HepG2 (cell line): ENCODE measurements at regions not wholly inside any gene's neighbourhood (a gene's known extent, or its start where the extent isn't known, plus 50 kb on each side); places are given as distances from the start of the nearest gene placed in this dataset.
A peak's percentile ranks its signal among the peaks of the same experiment; 100 is the strongest.

Experiments
- EP300 ChIP-seq, 3 experiments: sonication (generic) in 1 of 3; formaldehyde crosslinking in 1 of 3; IDR thresholded peaks; 2 replicates each; pipeline versions ENCODE4 v1.5.1 to v1.6.1; 2011 to 2020; ENCODE audit warnings: low read depth in 2 of 3, low read length in 2 of 3, borderline replicate concordance in 1 of 3, improper control_type of control experiment in 1 of 3, mild to moderate bottlenecking in 1 of 3, missing genetic modification reagents in 1 of 3, moderate library complexity in 1 of 3
- IKZF5 ChIP-seq: IDR thresholded peaks from 2 replicates; pipeline ENCODE4 v1.6.1; 2018; ENCODE audit warnings: missing genetic modification reagents, mild to moderate bottlenecking, missing compliant biosample characterization
- MED8 ChIP-seq: sonication (generic); formaldehyde crosslinking; IDR thresholded peaks from 2 replicates; pipeline ENCODE4 v1.8.1; 2023; ENCODE audit warnings: mild to moderate bottlenecking, missing genetic modification reagents; ENCODE audit not compliant: insufficient replicate concordance
- NFRKB ChIP-seq: fragments of 450-650 bp; IDR thresholded peaks from 2 replicates; pipeline ENCODE4 v1.6.1; 2017
- NKX3-1 ChIP-seq: sonication (generic); formaldehyde crosslinking; IDR thresholded peaks from 2 replicates; pipeline ENCODE4 v1.5.0; 2020; ENCODE audit warnings: missing genetic modification reagents
- PAXIP1 ChIP-seq: sonication (generic); formaldehyde crosslinking; conservative IDR thresholded peaks from 2 replicates; pipeline ENCODE4 v1.4.0; 2020; ENCODE audit warnings: mild to moderate bottlenecking, missing genetic modification reagents, moderate library complexity
- PREB ChIP-seq: sonication (generic); formaldehyde crosslinking; IDR thresholded peaks from 2 replicates; pipeline ENCODE4 v1.4.0; 2020; ENCODE audit warnings: missing genetic modification reagents
- RBFOX2 ChIP-seq: fragments of 200-400 bp; formaldehyde crosslinking; IDR thresholded peaks from 2 replicates; pipeline ENCODE4 v1.6.1; 2017; ENCODE audit warnings: low read depth, mild to moderate bottlenecking, low read length
- RFXANK ChIP-seq: IDR thresholded peaks from 2 replicates; pipeline ENCODE4 v1.6.1; 2016
- TIGD3 ChIP-seq: sonication (generic); formaldehyde crosslinking; IDR thresholded peaks from 2 replicates; pipeline ENCODE4 v1.5.1; 2020; ENCODE audit warnings: mild to moderate bottlenecking, missing genetic modification reagents, borderline replicate concordance
- TRIM24 ChIP-seq: sonication (generic); formaldehyde crosslinking; IDR thresholded peaks from 2 replicates; pipeline ENCODE4 v1.8.0; 2022; ENCODE audit warnings: mild to moderate bottlenecking, missing genetic modification reagents
- ZBTB37 ChIP-seq: sonication (generic); formaldehyde crosslinking; IDR thresholded peaks from 2 replicates; pipeline ENCODE4 v1.4.0; 2020; ENCODE audit warnings: mild to moderate bottlenecking, missing genetic modification reagents
- ZFY ChIP-seq: sonication (generic); formaldehyde crosslinking; IDR thresholded peaks from 2 replicates; pipeline ENCODE4 v1.4.0; 2020; ENCODE audit warnings: missing genetic modification reagents
- ZFYVE20 ChIP-seq: sonication (generic); formaldehyde crosslinking; IDR thresholded peaks from 2 replicates; pipeline ENCODE4 v1.8.0; 2023; ENCODE audit warnings: low read depth, mild to moderate bottlenecking, moderate library complexity, missing genetic modification reagents, borderline replicate concordance
- ZNF382 ChIP-seq: sonication (generic); formaldehyde crosslinking; IDR thresholded peaks from 2 replicates; pipeline ENCODE4 v1.5.0; 2020; ENCODE audit warnings: missing genetic modification reagents, mild to moderate bottlenecking, borderline replicate concordance
- ZNF713 ChIP-seq: sonication (generic); formaldehyde crosslinking; IDR thresholded peaks from 2 replicates; pipeline ENCODE4 v1.4.0; 2020; ENCODE audit warnings: mild to moderate bottlenecking, missing genetic modification reagents
- ZNF878 ChIP-seq: sonication (generic); formaldehyde crosslinking; IDR thresholded peaks from 2 replicates; pipeline ENCODE4 v1.8.1; 2023; ENCODE audit warnings: mild to moderate bottlenecking, missing genetic modification reagents, moderate library complexity
- TF ChIP-seq, protein P1 (sequence below): sonication (generic); formaldehyde crosslinking; IDR thresholded peaks from 2 replicates; pipeline ENCODE4 v1.5.1; 2020; ENCODE audit warnings: missing genetic modification reagents, mild to moderate bottlenecking, borderline replicate concordance

GRCh38 chr7:341841-342638, 52.1 kb downstream of the FOXL3 start (continued):
- TF ChIP-seq, protein P1, sequence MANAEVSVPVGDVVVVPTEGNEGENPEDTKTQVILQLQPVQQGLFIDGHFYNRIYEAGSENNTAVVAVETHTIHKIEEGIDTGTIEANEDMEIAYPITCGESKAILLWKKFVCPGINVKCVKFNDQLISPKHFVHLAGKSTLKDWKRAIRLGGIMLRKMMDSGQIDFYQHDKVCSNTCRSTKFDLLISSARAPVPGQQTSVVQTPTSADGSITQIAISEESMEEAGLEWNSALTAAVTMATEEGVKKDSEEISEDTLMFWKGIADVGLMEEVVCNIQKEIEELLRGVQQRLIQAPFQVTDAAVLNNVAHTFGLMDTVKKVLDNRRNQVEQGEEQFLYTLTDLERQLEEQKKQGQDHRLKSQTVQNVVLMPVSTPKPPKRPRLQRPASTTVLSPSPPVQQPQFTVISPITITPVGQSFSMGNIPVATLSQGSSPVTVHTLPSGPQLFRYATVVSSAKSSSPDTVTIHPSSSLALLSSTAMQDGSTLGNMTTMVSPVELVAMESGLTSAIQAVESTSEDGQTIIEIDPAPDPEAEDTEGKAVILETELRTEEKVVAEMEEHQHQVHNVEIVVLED (CRISPR knock-in tag): 0 out of 2 replicates have a peak, but pooled peaks have one; percentile 24
- TF ChIP-seq ZNF382 (no peak), ZFYVE20 (CRISPR knock-in tag) (no peak), NKX3-1 (CRISPR knock-in tag) (no peak), ZNF713 (CRISPR knock-in tag) (no peak), PREB (CRISPR knock-in tag) (no peak), MED8 (CRISPR knock-in tag) (no peak), TIGD3 (CRISPR knock-in tag) (no peak), EP300 (IDR thresholded peaks at IDR 0.05; ENCODE audit: low read depth in 2 of 2, low read length in 2 of 2) (no peak; a peak in 1 of 4 replicates), EP300 (CRISPR knock-in tag; IDR thresholded peaks at IDR 0.05; ENCODE audit: borderline replicate concordance) (peak; percentile 70), IKZF5 (peak; percentile 42; the same call in 1 of the 2 replicates), NFRKB (no peak), ZNF878 (CRISPR knock-in tag) (no peak), TRIM24 (CRISPR knock-in tag) (no peak), RFXANK (no peak), RBFOX2 (0 out of 2 replicates have a peak, but pooled peaks have one; percentile 42), PAXIP1 (peak; percentile 72), ZBTB37 (CRISPR knock-in tag) (peak; percentile 98), ZFY (peak; percentile 67)
